Astrocyte (in vitro differentiated cells and primary cell): ENCODE measurements at regions not wholly inside any gene's neighbourhood (a gene's known extent, or its start where the extent isn't known, plus 50 kb on each side); places are given as distances from the start of the nearest gene placed in this dataset.

Experiments
- EZH2 ChIP-seq: IDR thresholded peaks from 2 replicates; pipeline ENCODE4 v1.6.1; 2012; ENCODE audit warnings: mild to moderate bottlenecking, low read length, inconsistent platforms; ENCODE audit not compliant: insufficient read depth
- TF ChIP-seq, protein P1 (sequence below): IDR thresholded peaks from 2 replicates; pipeline ENCODE4 v1.5.1; 2011; ENCODE audit warnings: low read depth, mild to moderate bottlenecking, inconsistent platforms, low read length, moderate library complexity; ENCODE audit not compliant: insufficient read depth

DNA sequence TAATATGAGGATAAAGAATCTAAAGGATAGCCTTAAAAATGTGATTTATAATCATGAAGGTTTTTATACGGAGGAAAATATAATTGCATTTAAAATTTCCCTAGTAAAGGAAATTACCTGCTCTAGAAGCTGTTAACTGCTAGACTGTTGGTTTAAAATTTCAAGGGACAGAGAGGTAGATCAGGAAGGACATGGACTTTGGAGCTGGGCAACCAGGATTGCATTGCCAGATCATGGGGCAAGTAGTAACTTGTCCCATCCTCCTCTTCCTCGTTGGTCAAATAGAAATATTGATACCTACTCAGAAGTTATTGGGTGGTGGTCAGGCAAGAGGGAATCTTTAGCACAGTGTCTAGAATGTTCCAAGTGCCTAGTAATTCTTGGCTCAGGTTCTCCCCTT, 525.1 kb downstream of the MFSD1 start:
- TF ChIP-seq, protein P1, sequence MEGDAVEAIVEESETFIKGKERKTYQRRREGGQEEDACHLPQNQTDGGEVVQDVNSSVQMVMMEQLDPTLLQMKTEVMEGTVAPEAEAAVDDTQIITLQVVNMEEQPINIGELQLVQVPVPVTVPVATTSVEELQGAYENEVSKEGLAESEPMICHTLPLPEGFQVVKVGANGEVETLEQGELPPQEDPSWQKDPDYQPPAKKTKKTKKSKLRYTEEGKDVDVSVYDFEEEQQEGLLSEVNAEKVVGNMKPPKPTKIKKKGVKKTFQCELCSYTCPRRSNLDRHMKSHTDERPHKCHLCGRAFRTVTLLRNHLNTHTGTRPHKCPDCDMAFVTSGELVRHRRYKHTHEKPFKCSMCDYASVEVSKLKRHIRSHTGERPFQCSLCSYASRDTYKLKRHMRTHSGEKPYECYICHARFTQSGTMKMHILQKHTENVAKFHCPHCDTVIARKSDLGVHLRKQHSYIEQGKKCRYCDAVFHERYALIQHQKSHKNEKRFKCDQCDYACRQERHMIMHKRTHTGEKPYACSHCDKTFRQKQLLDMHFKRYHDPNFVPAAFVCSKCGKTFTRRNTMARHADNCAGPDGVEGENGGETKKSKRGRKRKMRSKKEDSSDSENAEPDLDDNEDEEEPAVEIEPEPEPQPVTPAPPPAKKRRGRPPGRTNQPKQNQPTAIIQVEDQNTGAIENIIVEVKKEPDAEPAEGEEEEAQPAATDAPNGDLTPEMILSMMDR: no peak
- TF ChIP-seq EZH2: no peak
